ENCODE measurements at regions not wholly inside any gene's neighbourhood (a gene's known extent, or its start where the extent isn't known, plus 50 kb on each side); places are given as distances from the start of the nearest gene placed in this dataset.
"Not testable (repeated sequence)": the region's sequence is repeated elsewhere in the genome, so short reads cannot be mapped to it uniquely, and the experiment has no call there.

- no peak for DNase-seq (ENCODE audit: low read depth)
These were observed 109.7 kb upstream of the SYT6 start for GRCh38 chr1:114263343-114263742.

GRCh38 chr1:114262337-114262736 lies 108.7 kb upstream of the SYT6 start:
- no peak for DNase-seq (ENCODE audit: low read depth)

GRCh38 chr1:114260805-114261484 lies 107.3 kb upstream of the SYT6 start:
- no peak for DNase-seq (ENCODE audit: low read depth)

GRCh38 chr1:114259511-114260160 lies 106.0 kb upstream of the SYT6 start:
- no peak for DNase-seq (ENCODE audit: low read depth)

GRCh38 chr1:114258633-114259032 lies 105.0 kb upstream of the SYT6 start:
- DNase-seq (ENCODE audit: low read depth) = no peak

GRCh38 chr1:114258074-114258473 lies 104.4 kb upstream of the SYT6 start:
- DNase-seq (ENCODE audit: low read depth) = no peak

- DNase-seq (ENCODE audit: low read depth) = no peak
These were observed 103.9 kb upstream of the SYT6 start for GRCh38 chr1:114257554-114257953.

GRCh38 chr1:114253900-114254299 lies 100.2 kb upstream of the SYT6 start:
- no peak for DNase-seq (ENCODE audit: low read depth)

GRCh38 chr1:114251573-114251939 lies 97.9 kb upstream of the SYT6 start:
- DNase-seq (ENCODE audit: low read depth) = no peak

GRCh38 chr1:114250683-114251572 lies 97.3 kb upstream of the SYT6 start:
- no peak for DNase-seq (ENCODE audit: low read depth)

GRCh38 chr1:114249691-114250090 lies 96.0 kb upstream of the SYT6 start:
- DNase-seq (ENCODE audit: low read depth) = no peak

GRCh38 chr1:114248162-114248561 lies 94.5 kb upstream of the SYT6 start:
- DNase-seq (ENCODE audit: low read depth) = no peak

GRCh38 chr1:114242531-114243210 lies 89.0 kb upstream of the SYT6 start:
- not testable (repeated sequence) for DNase-seq (ENCODE audit: low read depth)

GRCh38 chr1:114238053-114238452 lies 84.4 kb upstream of the SYT6 start:
- no peak for DNase-seq (ENCODE audit: low read depth)

GRCh38 chr1:114236517-114236916 lies 82.8 kb upstream of the SYT6 start:
- DNase-seq (ENCODE audit: low read depth) = no peak

- DNase-seq (ENCODE audit: low read depth) = no peak
These were observed 82.3 kb upstream of the SYT6 start for GRCh38 chr1:114235960-114236359.

GRCh38 chr1:114235281-114235680 lies 81.6 kb upstream of the SYT6 start:
- no peak for DNase-seq (ENCODE audit: low read depth)

GRCh38 chr1:114234408-114235124 lies 80.9 kb upstream of the SYT6 start:
- DNase-seq (ENCODE audit: low read depth) = no peak

- DNase-seq (ENCODE audit: low read depth) = no peak
These were observed 79.0 kb upstream of the SYT6 start for GRCh38 chr1:114232691-114233090.

GRCh38 chr1:114231301-114231700 lies 77.6 kb upstream of the SYT6 start:
- DNase-seq (ENCODE audit: low read depth) = no peak

- DNase-seq (ENCODE audit: low read depth) = no peak
These were observed 75.7 kb upstream of the SYT6 start for GRCh38 chr1:114229368-114229767.

GRCh38 chr1:114227059-114227458 lies 73.4 kb upstream of the SYT6 start:
- no peak for DNase-seq (ENCODE audit: low read depth)

All from CMK (cell line).